ENCODE measurements at regions not wholly inside any gene's neighbourhood (a gene's known extent, or its start where the extent isn't known, plus 50 kb on each side); places are given as distances from the start of the nearest gene placed in this dataset.

- no peak for DNase-seq (ENCODE audit: low spot score)
These were observed 301.3 kb upstream of the SALL3 start for GRCh38 chr18:78678318-78678695.

GRCh38 chr18:78679031-78679430, 300.6 kb upstream of the SALL3 start:
- no peak for DNase-seq (ENCODE audit: low spot score)

- no peak for DNase-seq (ENCODE audit: low spot score)
These were observed 299.9 kb upstream of the SALL3 start for GRCh38 chr18:78679613-78680260.

GRCh38 chr18:78681396-78681795, 298.2 kb upstream of the SALL3 start:
- no peak for DNase-seq (ENCODE audit: low spot score)

- no peak for DNase-seq (ENCODE audit: low spot score)
These were observed 297.7 kb upstream of the SALL3 start for GRCh38 chr18:78681934-78682333.

DNA sequence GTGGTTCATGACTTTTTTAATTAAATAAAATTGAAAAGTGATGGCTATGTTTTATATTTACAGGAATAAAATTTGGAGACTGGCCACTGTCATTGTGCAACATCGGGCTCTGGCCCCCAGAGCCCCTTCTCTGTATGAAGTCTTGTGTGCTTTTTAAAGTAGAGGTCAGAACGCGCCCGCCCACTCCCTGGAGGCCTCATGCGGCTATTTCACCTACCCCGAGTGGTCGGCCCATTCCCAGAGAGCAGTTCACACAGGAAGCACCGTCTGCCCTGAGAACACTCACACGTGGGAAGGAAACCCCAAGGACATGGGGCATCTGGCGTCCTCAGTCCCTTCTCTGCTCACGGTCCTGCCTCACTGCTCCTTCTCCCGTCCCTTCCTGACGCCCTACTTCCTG, 296.9 kb upstream of the SALL3 start:
- DNase-seq (ENCODE audit: low spot score): no peak

DNA sequence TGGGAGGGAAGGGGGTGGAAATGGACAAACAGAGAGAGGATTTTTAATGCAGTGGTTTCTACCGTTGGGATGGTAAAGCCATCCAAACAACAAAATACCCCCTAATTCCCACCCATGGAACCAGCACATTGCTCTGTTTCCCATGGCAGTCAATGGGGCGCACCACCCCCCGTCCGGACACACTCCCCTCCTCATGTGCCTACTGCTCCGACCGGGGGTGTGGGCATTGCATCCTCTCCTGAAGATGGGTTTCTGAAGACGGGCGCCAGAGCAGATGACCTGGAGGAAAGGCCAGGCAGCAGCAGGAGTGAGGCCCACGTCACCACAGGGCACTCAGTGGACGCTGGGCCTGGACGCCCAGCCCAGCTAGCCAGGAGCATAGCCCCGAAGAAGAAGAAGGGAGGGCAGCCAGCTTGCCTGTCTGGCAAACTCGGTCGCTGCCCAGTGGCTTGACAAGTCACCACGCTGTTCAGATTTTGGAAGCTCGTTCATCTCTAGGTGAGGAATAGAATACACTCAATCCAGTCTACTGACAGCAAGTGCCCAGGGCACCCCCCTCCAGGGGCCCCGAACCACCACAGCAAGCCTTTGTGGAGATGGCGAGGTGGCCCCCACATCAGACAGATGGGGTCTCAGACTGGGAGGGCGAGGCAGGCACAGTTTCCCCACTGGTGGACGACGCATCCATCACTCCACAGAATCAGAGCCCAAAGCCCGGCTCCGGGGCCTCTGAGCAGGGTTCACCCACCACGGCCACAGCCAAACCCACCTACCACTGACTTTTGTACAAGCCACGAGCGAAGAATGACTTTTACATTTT, 296.2 kb upstream of the SALL3 start:
- DNase-seq (ENCODE audit: low spot score): no peak

- no peak for DNase-seq (ENCODE audit: low spot score)
These were observed 294.2 kb upstream of the SALL3 start for GRCh38 chr18:78685250-78685979.

GRCh38 chr18:78685980-78686530, 293.6 kb upstream of the SALL3 start:
- DNase-seq (ENCODE audit: low spot score): no peak

DNA sequence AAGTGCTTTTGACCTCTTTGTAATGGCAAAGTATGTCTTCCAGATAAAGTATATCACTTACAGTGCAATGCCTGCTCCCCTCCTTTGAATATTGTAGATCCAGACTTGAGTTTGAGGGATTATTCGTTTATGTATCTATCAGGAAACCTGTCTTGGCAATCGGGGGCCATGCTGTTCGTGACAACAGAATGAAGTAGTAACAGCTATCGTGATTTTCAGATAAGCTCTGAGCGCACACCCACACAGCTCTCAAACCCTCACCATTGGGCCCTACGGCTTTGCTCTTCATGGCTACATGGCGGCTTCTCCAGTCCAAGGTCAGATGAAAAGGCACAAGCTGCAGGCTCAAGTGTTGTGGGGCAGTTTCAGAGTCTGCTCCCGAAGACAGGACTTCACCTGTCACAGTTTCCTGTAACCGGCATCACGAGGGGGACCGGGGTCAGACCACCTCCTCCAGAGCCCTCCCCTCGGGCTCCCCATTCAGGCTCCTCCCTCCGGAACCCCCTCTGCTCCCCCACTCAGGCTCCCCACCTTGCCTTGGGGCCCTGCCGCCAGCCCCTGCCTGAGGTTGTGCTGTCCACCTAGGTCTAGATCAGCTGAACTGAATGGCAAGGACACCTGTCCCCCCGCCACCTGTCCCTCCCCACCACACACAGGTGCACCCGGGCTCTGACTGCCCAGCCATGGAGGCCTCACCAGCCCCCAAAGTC, 292.5 kb upstream of the SALL3 start:
- DNase-seq (ENCODE audit: low spot score): no peak

DNA sequence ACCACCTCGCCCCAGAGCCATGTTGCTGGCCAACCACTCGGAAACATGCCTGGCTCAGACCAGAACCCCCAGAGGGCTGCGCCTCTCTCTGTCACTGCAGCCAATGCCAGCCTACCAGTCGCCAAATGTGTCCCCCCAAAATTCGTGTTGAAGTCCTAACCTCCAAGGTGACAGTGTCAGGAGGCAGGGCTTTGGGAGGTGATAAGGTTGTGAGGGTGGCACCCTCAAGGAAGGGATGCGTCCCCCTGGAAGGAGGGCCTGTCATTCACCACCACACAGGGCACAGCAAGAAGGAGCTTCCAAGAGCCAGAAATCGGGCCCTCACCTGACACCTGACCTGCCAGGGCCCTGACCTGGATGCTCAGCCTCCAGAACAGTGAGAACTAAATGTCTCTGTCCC, 291.9 kb upstream of the SALL3 start:
- no peak for DNase-seq (ENCODE audit: low spot score)

DNA sequence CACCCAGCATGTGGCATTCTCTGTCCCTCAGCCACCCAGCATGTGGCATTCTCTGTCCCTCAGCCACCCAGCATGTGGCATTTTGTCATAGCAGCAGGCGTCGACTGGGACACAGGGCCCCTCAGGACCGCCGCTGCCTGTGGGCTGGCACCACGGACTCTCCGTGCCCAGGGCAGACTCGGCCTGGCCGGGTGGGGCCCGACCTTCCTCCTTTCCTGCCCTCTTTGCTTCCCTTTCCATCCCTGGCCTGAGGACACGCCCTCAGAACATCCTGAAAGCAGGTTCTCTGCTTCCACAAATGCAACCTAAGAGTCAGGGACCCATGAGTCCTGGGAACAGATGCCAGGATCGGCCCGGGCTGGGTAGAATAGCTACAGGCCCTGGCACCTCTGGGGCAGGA, 291.4 kb upstream of the SALL3 start:
- DNase-seq (ENCODE audit: low spot score): no peak

- no peak for DNase-seq (ENCODE audit: low spot score)
These were observed 290.7 kb upstream of the SALL3 start for GRCh38 chr18:78688916-78689315.

GRCh38 chr18:78689606-78690005, 290.0 kb upstream of the SALL3 start:
- DNase-seq (ENCODE audit: low spot score): no peak

GRCh38 chr18:78692105-78692504, 287.5 kb upstream of the SALL3 start:
- no peak for DNase-seq (ENCODE audit: low spot score)

DNA sequence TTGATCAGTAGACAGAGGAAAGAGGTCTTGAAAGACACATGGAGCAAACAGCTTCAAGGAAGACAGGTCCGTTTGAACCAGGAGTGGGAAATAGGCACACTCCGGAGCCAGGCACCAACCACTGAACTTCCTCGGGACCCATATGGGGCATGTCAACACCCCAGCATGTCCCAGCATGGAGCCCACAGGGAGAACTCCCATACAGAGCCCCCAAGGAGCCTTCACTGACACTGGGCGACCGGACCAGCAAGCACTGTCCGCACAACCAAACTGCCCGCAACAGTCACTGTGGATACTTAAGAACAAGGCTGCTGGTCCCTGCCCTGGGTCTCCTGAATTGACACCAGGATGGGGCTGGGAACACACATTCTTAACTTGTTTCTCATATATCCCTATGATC, 286.2 kb upstream of the SALL3 start:
- DNase-seq (ENCODE audit: low spot score): no peak

GRCh38 chr18:78696698-78697435, 282.8 kb upstream of the SALL3 start:
- no peak for DNase-seq (ENCODE audit: low spot score)

GRCh38 chr18:78697446-78697845, 282.2 kb upstream of the SALL3 start:
- no peak for DNase-seq (ENCODE audit: low spot score)

GRCh38 chr18:78698914-78699313, 280.7 kb upstream of the SALL3 start:
- DNase-seq (ENCODE audit: low spot score): no peak

GRCh38 chr18:78699499-78699898, 280.1 kb upstream of the SALL3 start:
- no peak for DNase-seq (ENCODE audit: low spot score)

- no peak for DNase-seq (ENCODE audit: low spot score)
These were observed 277.7 kb upstream of the SALL3 start for GRCh38 chr18:78701771-78702396.
